OCI-LY3 (cell line): ENCODE measurements at regions not wholly inside any gene's neighbourhood (a gene's known extent, or its start where the extent isn't known, plus 50 kb on each side); places are given as distances from the start of the nearest gene placed in this dataset.

Experiments used
- EZH2phosphoT487 ChIP-seq: fragments of 200-600 bp; shearing (Covaris generic); IDR thresholded peaks from 2 replicates; pipeline ENCODE4 v1.6.1; 2018; ENCODE audit warnings: antibody characterized with exemption, mixed run types, low read depth
- TF ChIP-seq, protein P1 (sequence below): fragments of 200-600, 300-600 bp; sonication (generic); IDR thresholded peaks from 2 replicates; pipeline ENCODE4 v1.5.1; 2014; ENCODE audit warnings: antibody characterized with exemption, low read length, low read depth

DNA sequence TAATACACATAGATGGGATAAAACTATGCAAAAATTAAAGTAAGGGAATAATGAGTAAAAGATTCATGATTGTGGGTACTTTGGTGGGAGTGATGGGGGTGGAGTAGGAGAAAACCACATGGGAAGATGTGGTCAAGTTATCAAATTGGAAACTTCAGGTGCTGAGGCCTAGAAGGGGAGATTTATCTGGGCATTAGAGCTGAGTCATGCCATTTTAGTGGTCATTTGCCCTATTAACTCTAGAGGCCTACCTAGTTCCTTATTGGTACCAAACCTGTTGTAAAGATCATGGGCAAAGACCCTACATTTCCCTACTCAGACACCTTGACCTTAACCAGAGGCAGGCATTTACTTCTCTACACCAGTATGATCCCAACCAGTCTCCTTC is 125.9 kb upstream of the BCL6 start:
- TF ChIP-seq, protein P1, sequence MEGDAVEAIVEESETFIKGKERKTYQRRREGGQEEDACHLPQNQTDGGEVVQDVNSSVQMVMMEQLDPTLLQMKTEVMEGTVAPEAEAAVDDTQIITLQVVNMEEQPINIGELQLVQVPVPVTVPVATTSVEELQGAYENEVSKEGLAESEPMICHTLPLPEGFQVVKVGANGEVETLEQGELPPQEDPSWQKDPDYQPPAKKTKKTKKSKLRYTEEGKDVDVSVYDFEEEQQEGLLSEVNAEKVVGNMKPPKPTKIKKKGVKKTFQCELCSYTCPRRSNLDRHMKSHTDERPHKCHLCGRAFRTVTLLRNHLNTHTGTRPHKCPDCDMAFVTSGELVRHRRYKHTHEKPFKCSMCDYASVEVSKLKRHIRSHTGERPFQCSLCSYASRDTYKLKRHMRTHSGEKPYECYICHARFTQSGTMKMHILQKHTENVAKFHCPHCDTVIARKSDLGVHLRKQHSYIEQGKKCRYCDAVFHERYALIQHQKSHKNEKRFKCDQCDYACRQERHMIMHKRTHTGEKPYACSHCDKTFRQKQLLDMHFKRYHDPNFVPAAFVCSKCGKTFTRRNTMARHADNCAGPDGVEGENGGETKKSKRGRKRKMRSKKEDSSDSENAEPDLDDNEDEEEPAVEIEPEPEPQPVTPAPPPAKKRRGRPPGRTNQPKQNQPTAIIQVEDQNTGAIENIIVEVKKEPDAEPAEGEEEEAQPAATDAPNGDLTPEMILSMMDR: no peak
- no peak for TF ChIP-seq EZH2phosphoT487
